WTC11 (cell line): ENCODE measurements at regions not wholly inside any gene's neighbourhood (a gene's known extent, or its start where the extent isn't known, plus 50 kb on each side); places are given as distances from the start of the nearest gene placed in this dataset.

Source experiments
- ATAC-seq: fragments of 200-7000 bp; cut with Tn5 transposase; 2 replicates; pipeline ENCODE4 v1.10.0; 2021; ENCODE audit warnings: mild to moderate bottlenecking, moderate library complexity
- CTCF ChIA-PET: fragments of 300-600 bp; sonication (Branson Sonifier 250); formaldehyde crosslinking; loops from one replicate; lab custom pipeline; 2021; ENCODE audit warnings: antibody characterized with exemption; lab: Charles Lee
- POLR2A ChIA-PET: fragments of 350-600 bp; sonication (Branson Sonifier 250); formaldehyde crosslinking; loops from one replicate; lab custom pipeline; 2021; ENCODE audit warnings: antibody characterized with exemption; lab: Charles Lee
- DNase-seq: peaks from one replicate; pipeline ENCODE4 v3.0.0; 2021; ENCODE audit warnings: low spot score
- H3K27ac Mint-ChIP-seq: 2 replicates; pipeline ENCODE4 v1.8.0; 2021; ENCODE audit warnings: mixed read lengths
- H3K27me3 Mint-ChIP-seq: 2 replicates; pipeline ENCODE4 v1.8.0; 2021; ENCODE audit warnings: low read depth, mild to moderate bottlenecking, moderate library complexity, mixed read lengths
- H3K36me3 Mint-ChIP-seq: 2 replicates; pipeline ENCODE4 v1.8.0; 2021; ENCODE audit warnings: mixed read lengths
- H3K4me1 Mint-ChIP-seq: 2 replicates; pipeline ENCODE4 v1.8.0; 2022; ENCODE audit warnings: mixed read lengths
- H3K4me3 Mint-ChIP-seq: 2 replicates; pipeline ENCODE4 v1.8.0; 2021; ENCODE audit warnings: mild to moderate bottlenecking, moderate library complexity, mixed read lengths
- H3K9me3 Mint-ChIP-seq: 2 replicates; pipeline ENCODE4 v1.8.0; 2021; ENCODE audit warnings: mixed read lengths
- ATF1 ChIP-seq: sonication (generic); formaldehyde crosslinking; IDR thresholded peaks from 2 replicates; pipeline ENCODE4 v1.8.1; 2023; ENCODE audit warnings: mild to moderate bottlenecking, moderate library complexity, missing genetic modification reagents
- ELF4 ChIP-seq: sonication (generic); formaldehyde crosslinking; IDR thresholded peaks from 2 replicates; pipeline ENCODE4 v1.8.1; 2022; ENCODE audit warnings: low read depth, mild to moderate bottlenecking, moderate library complexity, missing genetic modification reagents
- GRHL2 ChIP-seq: fragments of 250-450 bp; sonication (Bioruptor Pico); IDR thresholded peaks from 2 replicates; pipeline ENCODE4 v1.8.0; 2022; ENCODE audit warnings: mild to moderate bottlenecking, moderate library complexity; ENCODE audit not compliant: insufficient replicate concordance, severe bottlenecking
- JUN ChIP-seq: sonication (generic); formaldehyde crosslinking; IDR thresholded peaks from 2 replicates; pipeline ENCODE4 v1.8.0; 2023; ENCODE audit warnings: mild to moderate bottlenecking, missing genetic modification reagents
- NFE2L1 ChIP-seq: sonication (generic); formaldehyde crosslinking; IDR thresholded peaks from 2 replicates; pipeline ENCODE4 v1.8.1; 2023; ENCODE audit warnings: missing genetic modification reagents
- RELA ChIP-seq: sonication (generic); formaldehyde crosslinking; IDR thresholded peaks from 2 replicates; pipeline ENCODE4 v1.8.1; 2022; ENCODE audit warnings: missing genetic modification reagents, mild to moderate bottlenecking, borderline replicate concordance
- RORB ChIP-seq: fragments of 250-450 bp; sonication (Bioruptor Pico); IDR thresholded peaks from 2 replicates; pipeline ENCODE4 v1.9.0; 2021; ENCODE audit warnings: mild to moderate bottlenecking
- TEAD4 ChIP-seq: sonication (generic); formaldehyde crosslinking; IDR thresholded peaks from 2 replicates; pipeline ENCODE4 v1.8.0; 2022; ENCODE audit warnings: mild to moderate bottlenecking, missing genetic modification reagents
- ZMAT4 ChIP-seq: fragments of 250-450 bp; sonication (Bioruptor Pico); IDR thresholded peaks from 2 replicates; pipeline ENCODE4 v1.9.0; 2021; ENCODE audit warnings: mild to moderate bottlenecking
- ZNF121 ChIP-seq: sonication (generic); formaldehyde crosslinking; IDR thresholded peaks from 2 replicates; pipeline ENCODE4 v1.8.0; 2023; ENCODE audit warnings: missing genetic modification reagents
- ZNF232 ChIP-seq: sonication (generic); formaldehyde crosslinking; IDR thresholded peaks from 2 replicates; pipeline ENCODE4 v1.8.0; 2022; ENCODE audit warnings: mild to moderate bottlenecking, missing genetic modification reagents
- ZNF281 ChIP-seq: sonication (generic); formaldehyde crosslinking; IDR thresholded peaks from 2 replicates; pipeline ENCODE4 v1.8.0; 2023; ENCODE audit warnings: mild to moderate bottlenecking, missing genetic modification reagents
- ZNF317 ChIP-seq: sonication (generic); formaldehyde crosslinking; IDR thresholded peaks from 2 replicates; pipeline ENCODE4 v1.8.1; 2023; ENCODE audit warnings: low read depth, mild to moderate bottlenecking, moderate library complexity, missing genetic modification reagents, borderline replicate concordance
- ZNF416 ChIP-seq: fragments of 250-450 bp; sonication (Bioruptor Pico); IDR thresholded peaks from 2 replicates; pipeline ENCODE4 v1.9.0; 2021; ENCODE audit warnings: mild to moderate bottlenecking, inconsistent platforms
- ZNF423 ChIP-seq: fragments of 250-450 bp; sonication (Bioruptor Pico); IDR thresholded peaks from 2 replicates; pipeline ENCODE4 v2.1.2; 2022; ENCODE audit warnings: mild to moderate bottlenecking, moderate library complexity
- TF ChIP-seq, protein P1 (sequence below): sonication (generic); formaldehyde crosslinking; IDR thresholded peaks from 2 replicates; pipeline ENCODE4 v1.8.1; 2022; ENCODE audit warnings: missing genetic modification reagents, borderline replicate concordance
- TF ChIP-seq, protein P2 (sequence below): sonication (generic); formaldehyde crosslinking; IDR thresholded peaks from 2 replicates; pipeline ENCODE4 v1.8.0; 2023; ENCODE audit warnings: missing genetic modification reagents
- TF ChIP-seq, protein P3 (sequence below): sonication (generic); formaldehyde crosslinking; IDR thresholded peaks from 2 replicates; pipeline ENCODE4 v1.8.0; 2022; ENCODE audit warnings: mild to moderate bottlenecking, missing genetic modification reagents
- TF ChIP-seq, protein P4 (sequence below): sonication (generic); formaldehyde crosslinking; IDR thresholded peaks from 2 replicates; pipeline ENCODE4 v1.8.1; 2022; ENCODE audit warnings: mild to moderate bottlenecking, moderate library complexity, missing genetic modification reagents
- TF ChIP-seq, protein P5 (sequence below): fragments of 250-450 bp; sonication (Bioruptor Pico); IDR thresholded peaks from 2 replicates; pipeline ENCODE4 v1.8.0; 2021; ENCODE audit warnings: mild to moderate bottlenecking
- TF ChIP-seq, protein P6 (sequence below): sonication (generic); formaldehyde crosslinking; IDR thresholded peaks from 2 replicates; pipeline ENCODE4 v1.8.1; 2023; ENCODE audit warnings: mild to moderate bottlenecking, missing genetic modification reagents, borderline replicate concordance

DNA sequence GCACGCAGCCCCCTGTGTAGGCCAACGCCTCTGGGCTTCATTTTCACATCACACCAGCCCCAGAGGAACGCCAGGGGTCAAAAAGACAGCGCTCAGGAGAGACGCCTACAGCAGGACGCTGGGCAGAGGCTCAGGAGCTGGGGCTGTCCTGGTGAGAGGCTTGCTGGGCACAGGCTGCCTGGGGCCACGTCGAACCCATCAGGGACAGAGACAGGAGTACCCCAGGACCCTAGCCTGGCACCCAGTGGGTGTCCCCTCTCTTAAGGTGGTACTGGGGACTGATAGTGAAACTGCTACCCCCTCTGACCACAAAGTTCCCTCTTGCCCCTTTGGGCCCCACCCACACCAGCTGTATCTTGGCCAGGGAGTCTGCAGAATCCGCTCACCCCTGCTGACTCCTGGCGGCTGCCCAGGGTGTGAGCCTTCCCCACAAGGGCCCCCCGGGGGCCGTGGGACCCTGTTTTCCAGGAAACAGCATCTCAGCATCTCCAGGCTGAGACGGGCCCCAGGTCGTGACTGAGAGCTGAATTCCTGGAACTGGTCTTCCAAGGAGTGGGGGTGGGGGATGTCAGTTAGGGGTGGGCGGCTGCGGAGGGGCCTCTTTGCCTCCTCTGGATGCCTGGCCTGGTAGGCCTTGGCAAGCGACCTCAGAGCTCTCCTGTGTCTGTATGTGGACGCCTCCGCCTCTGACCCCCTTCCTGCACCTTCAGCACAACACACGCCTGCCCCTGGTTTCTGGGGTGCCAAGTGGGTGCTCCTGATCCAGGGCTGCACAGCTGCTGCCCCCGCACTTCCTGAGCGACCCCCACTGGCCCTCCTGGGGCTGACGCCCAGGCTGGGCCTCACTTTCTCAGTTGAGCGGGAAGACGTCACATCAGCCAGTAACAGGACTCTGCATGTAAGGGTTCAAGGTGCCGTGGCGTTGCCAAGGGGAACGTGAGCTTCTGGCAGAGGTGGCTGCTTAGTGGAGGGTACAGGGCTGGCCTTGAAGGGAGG is 321.9 kb upstream of the RTL1 start:
- no peaks in the 10 kb centered on the region for H3K36me3 Mint-ChIP-seq
- ATAC-seq = no peak
- CTCF ChIA-PET = interaction anchor here (0.7 to 1.7 kb wide), 5 partner anchors 10 to 370 kb away, joined by 3 to 7 read pairs (median 4); no protein-coding TSS in a partner anchor
- TF ChIP-seq, protein P1, sequence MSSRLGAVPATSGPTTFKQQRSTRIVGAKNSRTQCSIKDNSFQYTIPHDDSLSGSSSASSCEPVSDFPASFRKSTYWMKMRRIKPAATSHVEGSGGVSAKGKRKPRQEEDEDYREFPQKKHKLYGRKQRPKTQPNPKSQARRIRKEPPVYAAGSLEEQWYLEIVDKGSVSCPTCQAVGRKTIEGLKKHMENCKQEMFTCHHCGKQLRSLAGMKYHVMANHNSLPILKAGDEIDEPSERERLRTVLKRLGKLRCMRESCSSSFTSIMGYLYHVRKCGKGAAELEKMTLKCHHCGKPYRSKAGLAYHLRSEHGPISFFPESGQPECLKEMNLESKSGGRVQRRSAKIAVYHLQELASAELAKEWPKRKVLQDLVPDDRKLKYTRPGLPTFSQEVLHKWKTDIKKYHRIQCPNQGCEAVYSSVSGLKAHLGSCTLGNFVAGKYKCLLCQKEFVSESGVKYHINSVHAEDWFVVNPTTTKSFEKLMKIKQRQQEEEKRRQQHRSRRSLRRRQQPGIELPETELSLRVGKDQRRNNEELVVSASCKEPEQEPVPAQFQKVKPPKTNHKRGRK = no peak
- TF ChIP-seq ZNF416 (CRISPR knock-in tag) = no peak
- TF ChIP-seq, protein P2, sequence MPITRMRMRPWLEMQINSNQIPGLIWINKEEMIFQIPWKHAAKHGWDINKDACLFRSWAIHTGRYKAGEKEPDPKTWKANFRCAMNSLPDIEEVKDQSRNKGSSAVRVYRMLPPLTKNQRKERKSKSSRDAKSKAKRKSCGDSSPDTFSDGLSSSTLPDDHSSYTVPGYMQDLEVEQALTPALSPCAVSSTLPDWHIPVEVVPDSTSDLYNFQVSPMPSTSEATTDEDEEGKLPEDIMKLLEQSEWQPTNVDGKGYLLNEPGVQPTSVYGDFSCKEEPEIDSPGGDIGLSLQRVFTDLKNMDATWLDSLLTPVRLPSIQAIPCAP = no peak
- TF ChIP-seq GRHL2 (CRISPR knock-in tag) = no peak
- TF ChIP-seq ZNF232 (CRISPR knock-in tag) = no peak
- TF ChIP-seq, protein P3, sequence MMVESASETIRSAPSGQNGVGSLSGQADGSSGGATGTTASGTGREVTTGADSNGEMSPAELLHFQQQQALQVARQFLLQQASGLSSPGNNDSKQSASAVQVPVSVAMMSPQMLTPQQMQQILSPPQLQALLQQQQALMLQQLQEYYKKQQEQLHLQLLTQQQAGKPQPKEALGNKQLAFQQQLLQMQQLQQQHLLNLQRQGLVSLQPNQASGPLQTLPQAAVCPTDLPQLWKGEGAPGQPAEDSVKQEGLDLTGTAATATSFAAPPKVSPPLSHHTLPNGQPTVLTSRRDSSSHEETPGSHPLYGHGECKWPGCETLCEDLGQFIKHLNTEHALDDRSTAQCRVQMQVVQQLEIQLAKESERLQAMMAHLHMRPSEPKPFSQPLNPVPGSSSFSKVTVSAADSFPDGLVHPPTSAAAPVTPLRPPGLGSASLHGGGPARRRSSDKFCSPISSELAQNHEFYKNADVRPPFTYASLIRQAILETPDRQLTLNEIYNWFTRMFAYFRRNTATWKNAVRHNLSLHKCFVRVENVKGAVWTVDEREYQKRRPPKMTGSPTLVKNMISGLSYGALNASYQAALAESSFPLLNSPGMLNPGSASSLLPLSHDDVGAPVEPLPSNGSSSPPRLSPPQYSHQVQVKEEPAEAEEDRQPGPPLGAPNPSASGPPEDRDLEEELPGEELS = no peak
- TF ChIP-seq, protein P4, sequence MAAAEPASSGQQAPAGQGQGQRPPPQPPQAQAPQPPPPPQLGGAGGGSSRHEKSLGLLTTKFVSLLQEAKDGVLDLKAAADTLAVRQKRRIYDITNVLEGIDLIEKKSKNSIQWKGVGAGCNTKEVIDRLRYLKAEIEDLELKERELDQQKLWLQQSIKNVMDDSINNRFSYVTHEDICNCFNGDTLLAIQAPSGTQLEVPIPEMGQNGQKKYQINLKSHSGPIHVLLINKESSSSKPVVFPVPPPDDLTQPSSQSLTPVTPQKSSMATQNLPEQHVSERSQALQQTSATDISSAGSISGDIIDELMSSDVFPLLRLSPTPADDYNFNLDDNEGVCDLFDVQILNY (CRISPR knock-in tag) = no peak
- TF ChIP-seq ATF1 = no peak
- TF ChIP-seq, all 79 proteins: peak for 0
- DNase-seq = no peak
- POLR2A ChIA-PET = no interaction called here
- Mint-ChIP-seq H3K27ac (no peak overlapping the region), H3K9me3 (no peaks in the 10 kb centered on the region), H3K27me3 (peaks cover 36% of the 10 kb centered on the region), H3K4me1 (peaks cover 27% of the 10 kb centered on the region), H3K4me3 (no peak overlapping the region)

GRCh38 chr14:101226265-101226602 is 322.7 kb upstream of the RTL1 start:
- Mint-ChIP-seq H3K4me3 (no peak overlapping the region), H3K27ac (no peak overlapping the region), H3K36me3 (no peaks in the 10 kb centered on the region), H3K27me3 (peaks cover 30% of the 10 kb centered on the region), H3K9me3 (no peaks in the 10 kb centered on the region), H3K4me1 (peaks cover 27% of the 10 kb centered on the region)
- ATAC-seq (no peak), DNase-seq (no peak)
- TF ChIP-seq ELF4 (no peak), ZNF281 (CRISPR knock-in tag) (no peak), RELA (CRISPR knock-in tag) (no peak), RORB (CRISPR knock-in tag) (no peak), ZNF423 (no peak), ZMAT4 (no peak), NFE2L1 (no peak), TEAD4 (CRISPR knock-in tag) (no peak), ZNF121 (no peak), ZNF317 (CRISPR knock-in tag) (no peak), JUN (CRISPR knock-in tag) (no peak)
- TF ChIP-seq, protein P5, sequence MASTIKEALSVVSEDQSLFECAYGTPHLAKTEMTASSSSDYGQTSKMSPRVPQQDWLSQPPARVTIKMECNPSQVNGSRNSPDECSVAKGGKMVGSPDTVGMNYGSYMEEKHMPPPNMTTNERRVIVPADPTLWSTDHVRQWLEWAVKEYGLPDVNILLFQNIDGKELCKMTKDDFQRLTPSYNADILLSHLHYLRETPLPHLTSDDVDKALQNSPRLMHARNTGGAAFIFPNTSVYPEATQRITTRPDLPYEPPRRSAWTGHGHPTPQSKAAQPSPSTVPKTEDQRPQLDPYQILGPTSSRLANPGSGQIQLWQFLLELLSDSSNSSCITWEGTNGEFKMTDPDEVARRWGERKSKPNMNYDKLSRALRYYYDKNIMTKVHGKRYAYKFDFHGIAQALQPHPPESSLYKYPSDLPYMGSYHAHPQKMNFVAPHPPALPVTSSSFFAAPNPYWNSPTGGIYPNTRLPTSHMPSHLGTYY = no peak
- TF ChIP-seq, protein P6, sequence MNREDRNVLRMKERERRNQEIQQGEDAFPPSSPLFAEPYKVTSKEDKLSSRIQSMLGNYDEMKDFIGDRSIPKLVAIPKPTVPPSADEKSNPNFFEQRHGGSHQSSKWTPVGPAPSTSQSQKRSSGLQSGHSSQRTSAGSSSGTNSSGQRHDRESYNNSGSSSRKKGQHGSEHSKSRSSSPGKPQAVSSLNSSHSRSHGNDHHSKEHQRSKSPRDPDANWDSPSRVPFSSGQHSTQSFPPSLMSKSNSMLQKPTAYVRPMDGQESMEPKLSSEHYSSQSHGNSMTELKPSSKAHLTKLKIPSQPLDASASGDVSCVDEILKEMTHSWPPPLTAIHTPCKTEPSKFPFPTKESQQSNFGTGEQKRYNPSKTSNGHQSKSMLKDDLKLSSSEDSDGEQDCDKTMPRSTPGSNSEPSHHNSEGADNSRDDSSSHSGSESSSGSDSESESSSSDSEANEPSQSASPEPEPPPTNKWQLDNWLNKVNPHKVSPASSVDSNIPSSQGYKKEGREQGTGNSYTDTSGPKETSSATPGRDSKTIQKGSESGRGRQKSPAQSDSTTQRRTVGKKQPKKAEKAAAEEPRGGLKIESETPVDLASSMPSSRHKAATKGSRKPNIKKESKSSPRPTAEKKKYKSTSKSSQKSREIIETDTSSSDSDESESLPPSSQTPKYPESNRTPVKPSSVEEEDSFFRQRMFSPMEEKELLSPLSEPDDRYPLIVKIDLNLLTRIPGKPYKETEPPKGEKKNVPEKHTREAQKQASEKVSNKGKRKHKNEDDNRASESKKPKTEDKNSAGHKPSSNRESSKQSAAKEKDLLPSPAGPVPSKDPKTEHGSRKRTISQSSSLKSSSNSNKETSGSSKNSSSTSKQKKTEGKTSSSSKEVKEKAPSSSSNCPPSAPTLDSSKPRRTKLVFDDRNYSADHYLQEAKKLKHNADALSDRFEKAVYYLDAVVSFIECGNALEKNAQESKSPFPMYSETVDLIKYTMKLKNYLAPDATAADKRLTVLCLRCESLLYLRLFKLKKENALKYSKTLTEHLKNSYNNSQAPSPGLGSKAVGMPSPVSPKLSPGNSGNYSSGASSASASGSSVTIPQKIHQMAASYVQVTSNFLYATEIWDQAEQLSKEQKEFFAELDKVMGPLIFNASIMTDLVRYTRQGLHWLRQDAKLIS (CRISPR knock-in tag) = no peak
- ChIA-PET POLR2A (no interaction called here), CTCF (interaction anchor here (1.7 kb wide), 1 partner anchor 9 kb away, joined by 7 read pairs; no protein-coding TSS in a partner anchor)
